Ovary (tissue), 7 donors: ENCODE measurements at regions not wholly inside any gene's neighbourhood (a gene's known extent, or its start where the extent isn't known, plus 50 kb on each side); places are given as distances from the start of the nearest gene placed in this dataset.

Experiments used
- DNase-seq, 5 donors: peaks; one replicate each; pipeline ENCODE4 v3.0.0-alpha.2; 2019 to 2020
- H3K27ac ChIP-seq, 2 donors: fragments of 200-600 bp; one replicate each; pipeline versions ENCODE4 v1.5.1 to v1.8.0; 2019 to 2022
- H3K27me3 ChIP-seq: fragments of 200-600 bp; one replicate; pipeline ENCODE4 v1.8.0; 2022
- H3K36me3 ChIP-seq: fragments of 200-600 bp; sonication (generic); one replicate; pipeline ENCODE4 v1.5.1; 2019
- H3K4me1 ChIP-seq: one replicate; pipeline ENCODE4 v1.8.1; 2013; ENCODE audit warnings: mild to moderate bottlenecking, moderate library complexity; ENCODE audit not compliant: insufficient read depth
- H3K4me3 ChIP-seq: fragments of 200-600 bp; sonication (generic); one replicate; pipeline ENCODE4 v1.5.1; 2017
- H3K9me3 ChIP-seq, 2 donors: fragments of 200-600 bp in 1 of 2; sonication (generic) in 1 of 2; one replicate each; pipeline versions ENCODE4 v1.5.1 to v1.8.1; 2013 to 2019; ENCODE audit warnings: mild to moderate bottlenecking in 1 of 2, moderate library complexity in 1 of 2
- EP300 ChIP-seq: sonication (generic); formaldehyde crosslinking; IDR thresholded peaks from one replicate; pipeline ENCODE4 v1.6.1; 2017; ENCODE audit warnings: antibody characterized with exemption
- POLR2A ChIP-seq: fragments of 450-650 bp; IDR thresholded peaks from one replicate; pipeline ENCODE4 v1.6.1; 2017; ENCODE audit warnings: antibody characterized with exemption, mild to moderate bottlenecking, moderate library complexity
- WGBS, 3 donors: extraction: QIAGEN DNeasy Blood & Tissue Kit in 1 of 3; methylation state at CpG; one replicate each; pipeline versions ENCODE4 v1.1.5 to v1.1.7; 2013 to 2017; 5-methylcytosine and 5-hydroxymethylcytosine counted together
- intact Hi-C, 4 donors: fragments of 100-400 bp; cut with DNase I; formaldehyde crosslinking; loops; one replicate each; pipeline versions ENCODE4 v1.11.0 to v1.15.1; 2022 to 2023
- TF ChIP-seq, protein P1 (sequence below), 3 donors: fragments of 450-650 bp in 2 of 3; fragments of 200-600 bp in 1 of 3; IDR thresholded peaks; one replicate each; pipeline versions ENCODE4 v1.5.1 to v1.8.0; 2016 to 2022; ENCODE audit warnings: antibody characterized with exemption in 3 of 3, mild to moderate bottlenecking in 1 of 3
- donor health status: DM: no; HTN: no; CAD: no; lungs with moderate emphysema.
- donor health status: DM: no; HTN: no; CAD: no.
- donor health status: Bipolar disorder and iron deficiency.
- donor health status: DM: no; HTN: no; CAD: no.
- donor health status: DM: yes; HTN: yes; CAD: no.

GRCh38 chr12:28601570-28602058 is 411.4 kb downstream of the CCDC91 start:
- 53 to 60% (median 54%) methylated on average over 2 of the region's 2 CpGs for WGBS, 3 donors
- Histone ChIP-seq H3K27me3 (no peaks in the 10 kb centered on the region), H3K27ac (no peak overlapping the region), H3K4me1 (no peaks in the 10 kb centered on the region), H3K36me3 (no peaks in the 10 kb centered on the region), H3K4me3 (no peak overlapping the region), H3K9me3 (no peaks in the 10 kb centered on the region)
- DNase-seq, result no peak
- intact Hi-C loops, result no loop called here
- TF ChIP-seq EP300, result no peak
- TF ChIP-seq POLR2A, result no peak
- TF ChIP-seq, protein P1, sequence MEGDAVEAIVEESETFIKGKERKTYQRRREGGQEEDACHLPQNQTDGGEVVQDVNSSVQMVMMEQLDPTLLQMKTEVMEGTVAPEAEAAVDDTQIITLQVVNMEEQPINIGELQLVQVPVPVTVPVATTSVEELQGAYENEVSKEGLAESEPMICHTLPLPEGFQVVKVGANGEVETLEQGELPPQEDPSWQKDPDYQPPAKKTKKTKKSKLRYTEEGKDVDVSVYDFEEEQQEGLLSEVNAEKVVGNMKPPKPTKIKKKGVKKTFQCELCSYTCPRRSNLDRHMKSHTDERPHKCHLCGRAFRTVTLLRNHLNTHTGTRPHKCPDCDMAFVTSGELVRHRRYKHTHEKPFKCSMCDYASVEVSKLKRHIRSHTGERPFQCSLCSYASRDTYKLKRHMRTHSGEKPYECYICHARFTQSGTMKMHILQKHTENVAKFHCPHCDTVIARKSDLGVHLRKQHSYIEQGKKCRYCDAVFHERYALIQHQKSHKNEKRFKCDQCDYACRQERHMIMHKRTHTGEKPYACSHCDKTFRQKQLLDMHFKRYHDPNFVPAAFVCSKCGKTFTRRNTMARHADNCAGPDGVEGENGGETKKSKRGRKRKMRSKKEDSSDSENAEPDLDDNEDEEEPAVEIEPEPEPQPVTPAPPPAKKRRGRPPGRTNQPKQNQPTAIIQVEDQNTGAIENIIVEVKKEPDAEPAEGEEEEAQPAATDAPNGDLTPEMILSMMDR (IDR thresholded peaks at IDR 0.05), result no peak

GRCh38 chr12:28602786-28603185 is 412.5 kb downstream of the CCDC91 start:
- no peak for DNase-seq
- no peak for TF ChIP-seq EP300
- TF ChIP-seq POLR2A, result no peak
- TF ChIP-seq, protein P1 (IDR thresholded peaks at IDR 0.05), result no peak
- Histone ChIP-seq H3K9me3 (no peaks in the 10 kb centered on the region), H3K4me1 (no peaks in the 10 kb centered on the region), H3K36me3 (no peaks in the 10 kb centered on the region), H3K27me3 (no peaks in the 10 kb centered on the region), H3K27ac (no peak overlapping the region), H3K4me3 (no peak overlapping the region)
- 87 to 91% (median 89%) methylated on average over 4 of the region's 4 CpGs for WGBS, 3 donors
- intact Hi-C loops, result no loop called here

- Histone ChIP-seq H3K36me3 (no peaks in the 10 kb centered on the region), H3K27me3 (no peaks in the 10 kb centered on the region), H3K4me3 (no peak overlapping the region), H3K4me1 (no peaks in the 10 kb centered on the region), H3K9me3 (no peaks in the 10 kb centered on the region), H3K27ac (no peak overlapping the region)
- TF ChIP-seq POLR2A, result no peak
- no peak for TF ChIP-seq EP300
- TF ChIP-seq, protein P1 (IDR thresholded peaks at IDR 0.05), result no peak
- WGBS, 3 donors, result 84 to 88% (median 86%) methylated on average over 5 of the region's 5 CpGs
- no peak for DNase-seq
- intact Hi-C loops, result no loop called here
Measured at GRCh38 chr12:28603239-28603638, 413.0 kb downstream of the CCDC91 start.

GRCh38 chr12:28603801-28604200 is 413.5 kb downstream of the CCDC91 start:
- H3K36me3 ChIP-seq, result no peaks in the 10 kb centered on the region
- 88 to 94% (median 90%) methylated on average over 1 of the region's 1 CpG for WGBS, 3 donors
- intact Hi-C loops, result no loop called here
- H3K4me1 ChIP-seq, result no peaks in the 10 kb centered on the region
- DNase-seq, result no peak
- TF ChIP-seq POLR2A (no peak), EP300 (no peak)
- TF ChIP-seq, protein P1 (IDR thresholded peaks at IDR 0.05), result no peak
- no peak overlapping the region for H3K27ac ChIP-seq
- no peak overlapping the region for H3K4me3 ChIP-seq
- no peaks in the 10 kb centered on the region for H3K27me3 ChIP-seq
- no peaks in the 10 kb centered on the region for H3K9me3 ChIP-seq
